Duodenal mucosa (tissue), 2 donors: ENCODE measurements at regions not wholly inside any gene's neighbourhood (a gene's known extent, or its start where the extent isn't known, plus 50 kb on each side); places are given as distances from the start of the nearest gene placed in this dataset.

Source experiments
- H3K27ac ChIP-seq: one replicate; pipeline ENCODE4 v1.7.0; 2013; ENCODE audit warnings: low read depth, low read length
- H3K27me3 ChIP-seq, 2 donors: one replicate each; pipeline ENCODE4 v1.7.0; 2013; ENCODE audit warnings: low read length in 2 of 2, control low read depth in 1 of 2; ENCODE audit not compliant: insufficient read depth in 2 of 2, control insufficient read depth in 1 of 2
- H3K36me3 ChIP-seq, 2 donors: one replicate each; pipeline ENCODE4 v1.7.0; 2013; ENCODE audit warnings: low read length in 2 of 2, control low read depth in 1 of 2; ENCODE audit not compliant: insufficient read depth in 2 of 2, control insufficient read depth in 1 of 2
- H3K4me1 ChIP-seq, 2 donors: one replicate each; pipeline ENCODE4 v1.7.0; 2013; ENCODE audit warnings: low read length in 2 of 2, control low read depth in 1 of 2; ENCODE audit not compliant: insufficient read depth in 2 of 2, control insufficient read depth in 1 of 2
- H3K4me3 ChIP-seq, 2 donors: one replicate each; pipeline ENCODE4 v1.7.0; 2013; ENCODE audit warnings: low read length in 2 of 2, low read depth in 1 of 2
- H3K9ac ChIP-seq, 2 donors: one replicate each; pipeline ENCODE4 v1.7.0; 2013; ENCODE audit warnings: low read length in 2 of 2, low read depth in 1 of 2
- H3K9me3 ChIP-seq, 2 donors: one replicate each; pipeline ENCODE4 v1.7.0; 2013; ENCODE audit warnings: low read length in 2 of 2, control low read depth in 1 of 2; ENCODE audit not compliant: control insufficient read depth in 1 of 2

GRCh38 chr2:4258563-4258962 is 555.2 kb downstream of the DCDC2C start:
- H3K9me3 ChIP-seq, result peaks cover 6 to 10% of the 10 kb centered on the region in 2 donors
- no peak overlapping the region for H3K4me3 ChIP-seq

DNA sequence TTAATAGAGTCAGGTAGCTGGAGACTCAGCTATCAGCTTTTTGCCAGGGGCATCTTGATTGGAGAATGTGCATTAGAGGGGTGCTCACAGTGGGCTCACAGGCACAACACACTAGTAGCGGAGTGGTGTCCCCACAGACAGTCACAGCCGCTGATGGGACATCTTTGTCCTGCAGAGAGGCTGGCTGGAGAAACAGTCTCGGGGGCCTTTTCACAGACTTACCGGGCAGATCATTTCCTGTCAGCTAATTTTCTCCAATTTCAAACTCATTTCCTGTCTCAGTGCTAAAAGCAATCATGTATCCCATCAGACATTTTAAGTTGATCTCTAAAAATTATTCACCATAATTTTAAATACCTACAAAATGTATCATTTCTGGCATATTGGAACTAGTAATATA is 562.6 kb downstream of the DCDC2C start:
- Histone ChIP-seq H3K27me3 (no peaks in the 10 kb centered on the region), H3K4me1 (no peaks in the 10 kb centered on the region), H3K36me3 (no peaks in the 10 kb centered on the region), H3K9me3 (peaks cover 7 to 8% of the 10 kb centered on the region in 2 donors), H3K4me3 (no peak overlapping the region), H3K9ac (no peak overlapping the region), H3K27ac (no peak overlapping the region)

More at GRCh38 chr2:4258563-4258962, 555.2 kb downstream of the DCDC2C start:
- H3K9ac ChIP-seq, result no peak overlapping the region
- H3K36me3 ChIP-seq, result no peaks in the 10 kb centered on the region
- no peaks in the 10 kb centered on the region for H3K27me3 ChIP-seq
- H3K27ac ChIP-seq, result no peak overlapping the region
- H3K4me1 ChIP-seq, result no peaks in the 10 kb centered on the region

- Histone ChIP-seq H3K36me3 (no peaks in the 10 kb centered on the region), H3K27ac (no peak overlapping the region), H3K4me1 (no peaks in the 10 kb centered on the region), H3K9me3 (peaks cover 11 to 15% of the 10 kb centered on the region in 2 donors), H3K4me3 (no peak overlapping the region), H3K9ac (no peak overlapping the region), H3K27me3 (no peaks in the 10 kb centered on the region)
Observed at GRCh38 chr2:4269885-4270284, 566.5 kb downstream of the DCDC2C start.

DNA sequence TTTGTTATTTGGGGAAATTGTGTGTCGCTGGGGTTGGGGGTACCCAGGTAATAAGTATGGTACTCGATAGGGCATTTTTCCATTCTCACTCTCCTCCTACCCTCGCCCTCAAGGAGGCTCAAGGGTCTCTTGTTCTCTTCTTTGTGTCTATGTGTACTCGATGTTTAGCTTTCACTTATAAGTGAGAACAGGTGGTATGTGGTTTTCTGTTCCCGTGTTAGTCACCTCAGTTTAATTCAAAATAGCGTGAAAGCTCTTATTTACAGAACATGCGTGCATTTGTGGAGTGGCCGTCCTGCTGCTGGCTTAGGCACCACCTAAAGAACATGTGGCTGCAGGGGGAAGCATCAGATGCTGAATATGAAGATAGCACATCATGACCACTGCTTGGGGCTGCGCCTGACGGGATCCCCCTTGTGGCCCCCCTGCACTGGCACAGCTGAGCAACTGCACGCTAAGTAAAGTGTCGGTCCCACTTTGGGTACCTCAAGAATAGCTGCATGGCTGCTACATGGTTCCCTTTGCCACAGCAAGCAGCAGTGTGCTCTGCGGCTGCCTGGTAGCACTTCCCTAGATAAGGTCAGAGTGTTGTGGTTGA is 569.0 kb downstream of the DCDC2C start:
- no peaks in the 10 kb centered on the region for H3K27me3 ChIP-seq
- H3K9ac ChIP-seq, result no peak overlapping the region
- peaks cover 17% of the 10 kb centered on the region in 2 donors for H3K9me3 ChIP-seq
- no peaks in the 10 kb centered on the region for H3K36me3 ChIP-seq
- H3K27ac ChIP-seq, result no peak overlapping the region
- H3K4me3 ChIP-seq, result no peak overlapping the region
- H3K4me1 ChIP-seq, result no peaks in the 10 kb centered on the region

DNA sequence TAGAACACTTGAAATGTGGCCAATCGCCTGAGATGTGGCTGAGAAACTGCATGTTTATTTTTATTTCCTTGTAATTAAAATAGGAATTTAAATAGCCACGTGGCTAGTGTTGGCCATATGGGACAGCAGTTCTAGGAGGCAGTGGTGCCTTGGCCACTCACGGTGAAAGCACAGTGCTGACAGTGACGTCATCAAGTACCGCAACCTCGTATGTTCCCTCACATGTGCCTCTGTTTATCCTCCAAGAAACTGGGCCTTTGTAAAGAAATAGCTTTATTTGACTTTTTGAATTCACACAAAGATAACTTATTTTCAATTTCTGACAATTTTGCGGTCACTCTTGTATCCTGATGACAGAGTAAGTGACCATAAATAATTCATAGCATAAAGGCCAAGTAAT is 575.0 kb downstream of the DCDC2C start:
- Histone ChIP-seq H3K4me1 (no peaks in the 10 kb centered on the region), H3K4me3 (no peak overlapping the region), H3K27ac (no peak overlapping the region), H3K9me3 (peaks cover 4 to 19% of the 10 kb centered on the region in 2 donors), H3K9ac (no peak overlapping the region), H3K27me3 (no peaks in the 10 kb centered on the region), H3K36me3 (no peaks in the 10 kb centered on the region)

DNA sequence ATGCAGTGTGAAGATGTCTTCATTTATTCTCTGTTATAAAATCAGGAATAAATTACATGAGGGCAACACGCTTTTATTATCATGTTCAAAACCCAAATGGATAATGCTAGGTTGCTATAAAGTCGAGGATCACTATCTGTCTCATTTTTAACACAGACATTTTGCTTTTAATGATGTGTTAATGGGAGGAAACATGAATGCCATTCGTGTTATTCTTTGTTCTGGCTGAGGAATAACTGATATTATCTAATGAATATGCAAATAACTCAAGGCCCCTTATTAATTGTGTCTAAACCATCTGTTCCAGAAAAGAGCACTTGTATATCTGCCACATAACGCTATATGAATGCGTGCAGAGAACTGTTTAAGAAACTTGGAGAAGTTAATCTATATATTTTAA is 576.1 kb downstream of the DCDC2C start:
- Histone ChIP-seq H3K4me3 (no peak overlapping the region), H3K36me3 (no peaks in the 10 kb centered on the region), H3K9me3 (peaks cover 4 to 16% of the 10 kb centered on the region in 2 donors), H3K9ac (no peak overlapping the region), H3K4me1 (no peaks in the 10 kb centered on the region), H3K27me3 (no peaks in the 10 kb centered on the region), H3K27ac (no peak overlapping the region)

DNA sequence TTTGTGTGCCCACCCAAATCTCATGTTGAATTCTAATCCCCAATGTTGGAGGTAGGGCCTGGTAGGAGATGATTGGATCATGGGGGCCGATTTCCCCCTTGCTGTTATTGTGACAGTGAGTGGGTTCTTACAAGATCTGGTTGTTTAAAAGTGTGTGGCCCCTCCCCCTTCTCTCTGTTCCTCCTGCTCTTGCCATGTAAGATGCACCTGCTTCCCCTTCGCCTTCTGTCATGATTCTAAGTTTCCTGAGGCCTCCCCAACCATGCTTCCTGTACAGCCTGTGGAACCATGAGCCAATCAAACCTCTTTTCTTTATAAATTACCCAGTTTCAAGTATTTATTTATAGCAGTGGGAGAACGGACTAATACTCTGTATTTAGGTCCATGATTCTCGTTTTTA is 588.1 kb downstream of the DCDC2C start:
- H3K36me3 ChIP-seq, result no peaks in the 10 kb centered on the region
- no peak overlapping the region for H3K27ac ChIP-seq
- peaks cover 5 to 7% of the 10 kb centered on the region in 2 donors for H3K9me3 ChIP-seq
- H3K9ac ChIP-seq, result no peak overlapping the region
- no peaks in the 10 kb centered on the region for H3K4me1 ChIP-seq
- H3K27me3 ChIP-seq, result no peaks in the 10 kb centered on the region
- no peak overlapping the region for H3K4me3 ChIP-seq

DNA sequence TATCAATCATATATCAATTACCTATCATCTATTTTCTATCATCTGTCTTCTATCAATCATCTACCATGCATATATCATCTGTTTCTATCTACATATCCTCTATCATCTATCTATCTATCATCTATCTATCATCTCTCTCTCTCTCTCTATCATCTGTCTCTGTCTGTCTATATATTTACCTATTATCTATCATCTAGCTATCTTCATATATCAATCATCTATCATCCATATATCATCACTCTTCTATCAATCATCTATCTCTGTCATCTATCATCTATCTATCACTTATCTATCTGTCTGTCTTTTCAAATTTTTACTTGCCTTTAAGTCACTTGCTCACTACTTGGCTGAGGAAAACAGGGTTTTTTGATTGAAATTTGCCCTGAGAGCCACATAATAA is 592.3 kb downstream of the DCDC2C start:
- Histone ChIP-seq H3K27me3 (no peaks in the 10 kb centered on the region), H3K9ac (no peak overlapping the region), H3K27ac (no peak overlapping the region), H3K36me3 (no peaks in the 10 kb centered on the region), H3K9me3 (peaks cover 3 to 9% of the 10 kb centered on the region in 2 donors), H3K4me3 (no peak overlapping the region), H3K4me1 (no peaks in the 10 kb centered on the region)

GRCh38 chr2:4300616-4301015 is 597.2 kb downstream of the DCDC2C start:
- Histone ChIP-seq H3K4me1 (no peaks in the 10 kb centered on the region), H3K9ac (no peak overlapping the region), H3K27me3 (no peaks in the 10 kb centered on the region), H3K36me3 (no peaks in the 10 kb centered on the region), H3K27ac (no peak overlapping the region), H3K4me3 (no peak overlapping the region), H3K9me3 (peaks cover 16 to 21% of the 10 kb centered on the region in 2 donors)

DNA sequence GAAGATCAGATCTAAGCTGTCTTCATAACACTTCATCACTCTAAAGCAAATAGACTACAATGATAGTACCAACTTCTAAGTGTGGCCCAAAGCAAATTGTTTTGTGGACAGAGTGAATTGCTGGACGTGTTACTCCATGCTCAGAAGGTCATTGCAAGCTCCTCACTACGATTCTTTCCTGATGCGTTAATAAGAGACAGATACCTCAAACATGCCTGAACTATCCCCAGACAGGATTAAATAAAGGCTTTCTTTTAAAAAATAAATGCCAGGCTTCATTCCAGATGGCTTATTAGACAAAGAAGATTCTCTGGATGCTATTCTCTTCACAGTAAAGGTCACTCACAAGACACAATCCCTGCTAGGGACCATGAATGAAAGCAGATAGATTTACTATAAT is 621.2 kb downstream of the DCDC2C start:
- no peak overlapping the region for H3K4me3 ChIP-seq
- H3K27me3 ChIP-seq, result no peaks in the 10 kb centered on the region
- peaks cover 7 to 13% of the 10 kb centered on the region in 2 donors for H3K9me3 ChIP-seq
- no peak overlapping the region for H3K9ac ChIP-seq
- no peak overlapping the region for H3K27ac ChIP-seq
- no peaks in the 10 kb centered on the region for H3K4me1 ChIP-seq
- H3K36me3 ChIP-seq, result no peaks in the 10 kb centered on the region

DNA sequence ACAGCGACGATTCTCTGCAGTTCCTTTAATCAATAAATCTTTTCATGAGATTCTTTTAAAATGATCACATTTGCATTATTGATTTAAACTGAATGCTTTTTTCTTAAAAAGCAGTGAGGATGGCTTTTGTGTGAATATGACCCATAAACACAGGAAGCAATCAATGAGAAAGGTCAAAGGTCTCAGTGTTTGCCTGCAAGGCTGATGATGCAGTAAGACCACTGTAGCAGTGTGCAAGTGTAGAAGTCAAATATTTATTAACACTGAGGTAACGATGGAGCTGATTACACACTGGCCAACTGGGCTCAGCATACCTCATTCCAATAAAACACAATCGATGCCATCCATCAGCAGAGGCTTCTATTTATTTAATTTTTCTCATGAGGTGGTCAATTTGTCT is 633.5 kb downstream of the DCDC2C start:
- Histone ChIP-seq H3K4me3 (no peak overlapping the region), H3K9me3 (peaks cover 5 to 13% of the 10 kb centered on the region in 2 donors), H3K4me1 (no peaks in the 10 kb centered on the region), H3K27ac (no peak overlapping the region), H3K36me3 (no peaks in the 10 kb centered on the region), H3K9ac (no peak overlapping the region), H3K27me3 (no peaks in the 10 kb centered on the region)
